SK-N-SH treated with all-trans-retinoic acid at 6 μM for 48 hours (cell line): ENCODE measurements at regions not wholly inside any gene's neighbourhood (a gene's known extent, or its start where the extent isn't known, plus 50 kb on each side); places are given as distances from the start of the nearest gene placed in this dataset.

Experiments
- ATAC-seq: fragments of 200-7000 bp; cut with Tn5 transposase; 3 replicates; pipeline ENCODE4 v1.9.1; 2020; ENCODE audit warnings: mild to moderate bottlenecking, moderate library complexity
- ARNTL ChIP-seq: fragments of 450-650 bp; formaldehyde crosslinking; IDR thresholded peaks from 2 replicates; pipeline ENCODE4 v1.5.0; 2020; ENCODE audit warnings: low read depth, mild to moderate bottlenecking, moderate library complexity, borderline replicate concordance
- BACH2 ChIP-seq: fragments of 250-450 bp; sonication (Bioruptor Pico); IDR thresholded peaks from 2 replicates; pipeline ENCODE4 v1.9.0; 2021; ENCODE audit warnings: mild to moderate bottlenecking, borderline replicate concordance
- CREB5 ChIP-seq: fragments of 250-450 bp; sonication (Bioruptor Pico); IDR thresholded peaks from 2 replicates; pipeline ENCODE4 v1.5.1; 2020; ENCODE audit warnings: low read depth, mild to moderate bottlenecking, moderate library complexity
- CSDC2 ChIP-seq: fragments of 250-450 bp; sonication (Bioruptor Pico); IDR thresholded peaks from 2 replicates; pipeline ENCODE4 v1.5.0; 2020; ENCODE audit warnings: mild to moderate bottlenecking, moderate library complexity
- CSRNP3 ChIP-seq: fragments of 250-450 bp; sonication (Bioruptor Pico); IDR thresholded peaks from 2 replicates; pipeline ENCODE4 v1.5.1; 2021; ENCODE audit warnings: mild to moderate bottlenecking, moderate library complexity
- ESRRG ChIP-seq: fragments of 250-450 bp; sonication (Bioruptor Pico); IDR thresholded peaks from 2 replicates; pipeline ENCODE4 v1.6.1; 2021; ENCODE audit warnings: mild to moderate bottlenecking
- GLIS3 ChIP-seq: fragments of 250-450 bp; sonication (Bioruptor Pico); IDR thresholded peaks from 2 replicates; pipeline ENCODE4 v1.5.0; 2020; ENCODE audit warnings: mild to moderate bottlenecking, moderate library complexity
- ISL1 ChIP-seq: fragments of 250-450 bp; sonication (Bioruptor Pico); IDR thresholded peaks from 2 replicates; pipeline ENCODE4 v2.1.2; 2022; ENCODE audit warnings: mild to moderate bottlenecking, moderate library complexity
- OSR1 ChIP-seq: fragments of 250-450 bp; sonication (Bioruptor Pico); IDR thresholded peaks from 2 replicates; pipeline ENCODE4 v1.8.0; 2022; ENCODE audit warnings: moderate library complexity, mild to moderate bottlenecking, inconsistent platforms
- PPARA ChIP-seq: fragments of 250-450 bp; sonication (Bioruptor Pico); IDR thresholded peaks from 2 replicates; pipeline ENCODE4 v1.5.0; 2020; ENCODE audit warnings: mild to moderate bottlenecking, borderline replicate concordance
- RARB ChIP-seq: fragments of 250-450 bp; sonication (Bioruptor Pico); IDR thresholded peaks from 2 replicates; pipeline ENCODE4 v1.8.0; 2021; ENCODE audit warnings: mild to moderate bottlenecking, moderate library complexity
- SNAI2 ChIP-seq: fragments of 250-450 bp; sonication (Bioruptor Pico); IDR thresholded peaks from 2 replicates; pipeline ENCODE4 v1.5.0; 2020; ENCODE audit warnings: mild to moderate bottlenecking, moderate library complexity
- TOX ChIP-seq: fragments of 250-450 bp; sonication (Bioruptor Pico); IDR thresholded peaks from 2 replicates; pipeline ENCODE4 v1.8.0; 2021; ENCODE audit warnings: mild to moderate bottlenecking, moderate library complexity, borderline replicate concordance
- ZC3H10 ChIP-seq: fragments of 250-450 bp; sonication (Bioruptor Pico); IDR thresholded peaks from 2 replicates; pipeline ENCODE4 v1.5.1; 2021; ENCODE audit warnings: mild to moderate bottlenecking, moderate library complexity
- ZFP3 ChIP-seq: fragments of 250-450 bp; sonication (Bioruptor Pico); IDR thresholded peaks from 2 replicates; pipeline ENCODE4 v1.5.0; 2020; ENCODE audit warnings: mild to moderate bottlenecking, moderate library complexity
- ZFP30 ChIP-seq: fragments of 450-650 bp; formaldehyde crosslinking; IDR thresholded peaks from 2 replicates; pipeline ENCODE4 v1.5.0; 2022; ENCODE audit warnings: mild to moderate bottlenecking, moderate library complexity
- ZNF565 ChIP-seq: fragments of 450-650 bp; formaldehyde crosslinking; conservative IDR thresholded peaks from 2 replicates; pipeline ENCODE4 v1.5.0; 2020; ENCODE audit warnings: low read depth, mild to moderate bottlenecking, moderate library complexity
- ZNF70 ChIP-seq: fragments of 450-650 bp; formaldehyde crosslinking; IDR thresholded peaks from 2 replicates; pipeline ENCODE4 v1.5.0; 2020; ENCODE audit warnings: mild to moderate bottlenecking, moderate library complexity
- ZNF8 ChIP-seq: fragments of 450-650 bp; formaldehyde crosslinking; IDR thresholded peaks from 2 replicates; pipeline ENCODE4 v1.5.0; 2020; ENCODE audit warnings: mild to moderate bottlenecking, moderate library complexity
- TF ChIP-seq, protein P1 (sequence below): fragments of 250-450 bp; sonication (Bioruptor Pico); IDR thresholded peaks from 2 replicates; pipeline ENCODE4 v1.8.0; 2021; ENCODE audit warnings: low read depth, mild to moderate bottlenecking, moderate library complexity, borderline replicate concordance

- TF ChIP-seq ZNF8 (CRISPR knock-in tag), result no peak
- TF ChIP-seq ZFP30 (CRISPR knock-in tag), result no peak
- no peak for TF ChIP-seq OSR1 (CRISPR knock-in tag)
- ATAC-seq, result no peak
Measured at GRCh38 chr5:53243403-53243802, 133.8 kb upstream of the MOCS2 start.

DNA sequence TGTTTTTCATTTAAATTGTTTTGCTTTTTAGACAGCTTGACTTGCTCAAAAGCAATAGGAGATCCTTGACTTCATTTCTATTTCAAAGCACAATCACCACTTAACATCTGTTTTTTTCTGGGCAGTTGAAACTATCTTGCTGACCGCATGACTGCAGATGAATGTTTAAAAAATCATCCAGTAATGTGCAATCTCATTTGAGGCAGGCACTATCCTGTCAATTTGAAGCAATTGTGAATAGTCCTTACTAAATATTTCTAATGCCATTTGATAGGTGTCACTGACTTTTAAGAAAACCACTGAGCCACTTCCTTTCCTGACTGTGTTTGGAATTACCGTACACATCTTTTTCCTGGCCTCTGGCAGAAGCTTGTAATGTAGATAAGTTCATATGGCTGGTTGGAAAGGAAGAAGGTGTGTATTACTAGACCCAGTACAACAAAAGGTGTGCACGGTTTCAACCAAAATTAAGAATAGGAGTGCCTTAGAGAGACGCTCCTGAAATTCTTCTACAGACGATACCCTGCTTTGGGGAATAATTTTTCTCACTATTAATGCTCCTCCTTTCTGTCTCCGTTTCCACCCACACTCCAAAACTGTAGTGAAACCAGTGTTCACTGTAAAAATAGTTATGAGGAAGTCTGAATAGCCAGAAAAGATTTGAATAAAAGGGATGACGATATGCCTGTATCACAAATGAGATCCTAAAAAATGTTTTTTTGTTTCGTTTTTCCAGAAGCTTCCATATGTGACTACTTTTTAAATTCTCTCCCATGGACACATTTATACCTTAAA lies 136.7 kb upstream of the MOCS2 start:
- ATAC-seq, result peak; percentile 71
- no peak for TF ChIP-seq ARNTL
- TF ChIP-seq ZNF565 (CRISPR knock-in tag), result no peak
- TF ChIP-seq, protein P1, sequence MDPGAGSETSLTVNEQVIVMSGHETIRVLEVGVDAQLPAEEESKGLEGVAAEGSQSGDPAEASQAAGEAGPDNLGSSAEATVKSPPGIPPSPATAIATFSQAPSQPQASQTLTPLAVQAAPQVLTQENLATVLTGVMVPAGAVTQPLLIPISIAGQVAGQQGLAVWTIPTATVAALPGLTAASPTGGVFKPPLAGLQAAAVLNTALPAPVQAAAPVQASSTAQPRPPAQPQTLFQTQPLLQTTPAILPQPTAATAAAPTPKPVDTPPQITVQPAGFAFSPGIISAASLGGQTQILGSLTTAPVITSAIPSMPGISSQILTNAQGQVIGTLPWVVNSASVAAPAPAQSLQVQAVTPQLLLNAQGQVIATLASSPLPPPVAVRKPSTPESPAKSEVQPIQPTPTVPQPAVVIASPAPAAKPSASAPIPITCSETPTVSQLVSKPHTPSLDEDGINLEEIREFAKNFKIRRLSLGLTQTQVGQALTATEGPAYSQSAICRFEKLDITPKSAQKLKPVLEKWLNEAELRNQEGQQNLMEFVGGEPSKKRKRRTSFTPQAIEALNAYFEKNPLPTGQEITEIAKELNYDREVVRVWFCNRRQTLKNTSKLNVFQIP (CRISPR knock-in tag), result no peak
- TF ChIP-seq CSDC2 (CRISPR knock-in tag), result no peak
- no peak for TF ChIP-seq OSR1 (CRISPR knock-in tag)
- TF ChIP-seq ZC3H10 (CRISPR knock-in tag), result no peak
- TF ChIP-seq CSRNP3, result no peak
- no peak for TF ChIP-seq CREB5 (CRISPR knock-in tag)
- no peak for TF ChIP-seq ISL1 (CRISPR knock-in tag)

GRCh38 chr5:53249529-53250200 lies 140.1 kb upstream of the MOCS2 start:
- no peak for TF ChIP-seq ZNF70 (CRISPR knock-in tag)
- TF ChIP-seq ZFP30 (CRISPR knock-in tag), result peak; percentile 48; the same call in 1 of the 2 replicates
- peak; percentile 92 for ATAC-seq

DNA sequence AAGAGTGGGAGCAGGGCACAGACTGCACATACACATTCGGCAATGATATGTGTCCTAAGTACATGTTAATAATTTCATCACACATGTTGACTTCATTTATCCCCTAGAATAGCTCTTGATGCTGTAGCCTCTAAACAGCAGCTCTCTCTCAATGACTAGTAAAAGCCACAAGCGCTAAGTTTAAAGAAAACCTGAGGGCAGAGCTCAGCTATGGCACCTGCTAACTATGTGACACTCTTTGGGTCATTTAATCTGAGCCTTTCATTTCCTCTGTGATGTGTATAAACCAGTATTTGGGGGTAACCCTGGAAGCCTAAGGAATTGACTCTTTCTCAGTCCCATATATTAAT lies 140.6 kb upstream of the MOCS2 start:
- ATAC-seq, result no peak
- no peak for TF ChIP-seq CREB5 (CRISPR knock-in tag)
- no peak for TF ChIP-seq CSDC2 (CRISPR knock-in tag)
- TF ChIP-seq ZFP3 (CRISPR knock-in tag), result no peak
- TF ChIP-seq BACH2 (CRISPR knock-in tag), result no peak
- no peak for TF ChIP-seq ZC3H10 (CRISPR knock-in tag)
- TF ChIP-seq ZNF565 (CRISPR knock-in tag), result no peak
- TF ChIP-seq ISL1 (CRISPR knock-in tag), result no peak

DNA sequence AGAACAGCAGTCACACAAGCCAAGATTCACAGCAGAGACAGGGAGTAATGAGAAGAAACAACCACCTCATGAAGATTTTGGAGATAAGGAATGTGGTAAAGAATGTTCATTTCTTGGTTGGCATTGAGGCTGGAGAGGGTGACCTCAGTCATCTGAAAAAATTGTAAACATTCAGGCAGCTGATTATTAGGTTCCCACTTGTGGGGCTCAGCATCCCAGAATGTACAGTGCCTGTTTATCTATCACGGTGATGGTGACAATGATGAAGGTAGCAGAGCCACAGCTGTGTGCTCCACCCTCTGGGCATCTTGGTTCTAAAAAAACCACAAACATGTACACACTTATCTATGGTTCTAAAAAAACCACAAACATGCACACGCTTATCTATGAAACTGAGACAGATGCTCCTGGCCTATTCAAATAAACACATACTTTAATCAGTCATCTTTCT lies 143.9 kb upstream of the MOCS2 start:
- ATAC-seq, result no peak
- TF ChIP-seq ESRRG (CRISPR knock-in tag), result no peak
- TF ChIP-seq RARB (CRISPR knock-in tag), result no peak
- TF ChIP-seq, protein P1 (CRISPR knock-in tag), result no peak
- TF ChIP-seq OSR1 (CRISPR knock-in tag), result no peak
- TF ChIP-seq ARNTL, result no peak
- no peak for TF ChIP-seq ZNF565 (CRISPR knock-in tag)
- TF ChIP-seq CREB5 (CRISPR knock-in tag), result no peak
- no peak for TF ChIP-seq ISL1 (CRISPR knock-in tag)
- TF ChIP-seq SNAI2 (CRISPR knock-in tag), result no peak
- no peak for TF ChIP-seq GLIS3 (CRISPR knock-in tag)
- no peak for TF ChIP-seq ZNF8 (CRISPR knock-in tag)
- no peak for TF ChIP-seq CSDC2 (CRISPR knock-in tag)
- no peak for TF ChIP-seq ZC3H10 (CRISPR knock-in tag)
- no peak for TF ChIP-seq TOX (CRISPR knock-in tag)
- no peak for TF ChIP-seq ZNF70 (CRISPR knock-in tag)
- TF ChIP-seq PPARA, result no peak
